Fibroblast of skin of back (primary cell): ENCODE measurements at regions not wholly inside any gene's neighbourhood (a gene's known extent, or its start where the extent isn't known, plus 50 kb on each side); places are given as distances from the start of the nearest gene placed in this dataset.
A peak's percentile ranks its signal among the peaks of the same experiment; 100 is the strongest.
"Not testable (repeated sequence)": the region's sequence is repeated elsewhere in the genome, so short reads cannot be mapped to it uniquely, and the experiment has no call there.

Source experiments
- DNase-seq: peaks from one replicate; pipeline ENCODE4 v3.0.0-alpha.2; 2013

DNA sequence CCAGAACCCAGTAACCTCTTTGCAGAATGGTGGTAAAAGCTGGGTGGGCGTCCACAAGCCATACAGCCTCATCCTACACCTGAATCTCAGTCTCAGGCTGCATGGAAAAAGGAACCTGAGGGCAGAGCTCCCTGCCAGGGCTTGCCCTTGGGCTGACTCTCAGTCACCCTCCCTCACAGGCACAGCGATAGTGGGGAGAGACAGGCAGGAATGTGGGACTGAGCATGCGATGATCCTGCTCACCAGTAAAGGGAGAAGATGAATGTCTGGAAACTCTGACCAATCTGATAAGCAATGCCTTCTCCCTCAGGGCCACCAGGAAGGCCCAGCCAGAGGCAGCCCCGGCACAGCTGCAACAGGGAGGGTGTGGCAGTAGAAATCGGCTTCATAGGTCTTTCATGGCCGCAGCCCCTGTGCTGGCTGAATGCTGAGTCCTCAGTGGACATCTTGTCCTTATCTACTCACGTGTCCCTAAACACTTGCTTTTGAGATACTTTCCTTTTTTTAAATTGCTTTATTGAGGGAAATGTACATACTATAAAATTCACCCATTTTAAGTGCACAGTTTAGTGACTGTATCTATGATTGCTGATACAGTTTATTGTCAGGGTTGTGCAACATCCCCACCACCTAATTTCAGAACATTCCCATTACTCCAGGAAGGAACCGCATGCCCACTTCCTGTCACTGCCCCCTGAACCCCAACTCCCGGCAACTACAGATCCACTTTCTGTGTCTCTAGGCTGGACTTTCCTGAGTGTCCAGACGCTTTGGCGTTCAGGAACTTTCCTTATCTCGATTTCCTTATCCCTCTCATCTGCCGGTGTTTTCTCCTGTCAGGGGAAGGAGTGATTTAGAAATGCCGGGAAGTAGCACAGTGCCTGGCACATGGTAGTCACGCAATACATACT is 258.1 kb downstream of the PCNX1 start:
- DNase-seq: peak; percentile 56

DNA sequence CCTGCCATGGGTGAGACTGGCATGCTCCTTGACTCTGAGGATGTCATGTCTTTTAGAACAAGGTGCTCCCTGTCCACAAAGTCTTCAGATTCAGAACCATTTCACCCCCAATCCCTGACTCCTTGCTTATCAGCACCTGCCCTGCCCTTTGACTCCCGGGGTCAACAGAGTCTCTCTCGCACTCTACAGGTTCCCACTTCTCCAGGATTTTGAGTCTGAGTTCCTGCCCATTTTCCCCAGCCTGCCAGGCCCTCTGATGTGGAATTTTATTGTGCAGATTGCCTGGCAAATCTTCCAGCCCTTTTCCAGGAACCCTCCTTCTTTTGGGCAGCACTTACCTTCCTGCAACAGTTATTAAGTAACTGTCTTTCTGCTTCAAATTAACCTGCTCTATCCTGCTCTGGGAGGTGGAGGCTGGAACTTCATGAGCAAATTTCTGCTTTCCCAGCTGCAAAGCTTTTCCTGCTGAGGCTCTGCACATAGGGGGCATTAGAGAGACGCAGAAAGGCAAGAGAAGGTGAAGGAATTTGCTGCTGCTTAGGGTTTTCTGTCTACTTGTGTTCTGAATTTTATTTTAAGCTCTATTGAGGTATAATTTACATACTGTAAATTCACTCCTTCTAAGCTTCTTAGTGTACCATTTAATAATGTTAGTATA is 259.1 kb downstream of the PCNX1 start:
- peak; percentile 77 for DNase-seq

- DNase-seq: not testable (repeated sequence)
Measured at GRCh38 chr14:71167325-71167950, 260.2 kb downstream of the PCNX1 start.

- not testable (repeated sequence) for DNase-seq
Measured at GRCh38 chr14:71168161-71168560, 260.9 kb downstream of the PCNX1 start.

GRCh38 chr14:71168564-71169427 is 261.5 kb downstream of the PCNX1 start:
- DNase-seq: no peak

GRCh38 chr14:71169861-71170260 is 262.6 kb downstream of the PCNX1 start:
- no peak for DNase-seq

DNA sequence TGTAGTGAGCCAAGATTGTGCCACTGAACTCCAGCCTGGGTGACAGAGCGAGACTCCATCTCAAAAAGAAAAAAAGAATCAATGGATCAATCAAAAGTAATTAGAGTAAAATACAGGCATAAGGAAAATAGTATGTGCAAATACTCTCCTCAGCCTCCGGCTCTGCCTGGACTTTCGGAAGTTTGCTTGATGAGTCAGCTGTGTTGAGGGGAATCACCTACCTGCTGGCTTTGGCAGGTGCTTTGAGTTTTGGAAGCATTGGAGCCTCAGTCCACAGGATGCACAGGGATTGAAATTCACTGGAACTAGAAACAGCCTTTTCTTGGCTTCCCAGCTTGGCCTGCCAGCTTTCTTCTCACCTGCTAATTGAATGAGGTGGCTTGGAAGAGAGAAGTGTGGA is 268.2 kb downstream of the PCNX1 start:
- DNase-seq: no peak

- no peak for DNase-seq
Measured at GRCh38 chr14:71179066-71179465, 271.8 kb downstream of the PCNX1 start.

GRCh38 chr14:71180397-71180796 is 273.1 kb downstream of the PCNX1 start:
- no peak for DNase-seq

GRCh38 chr14:71181215-71182003 is 274.1 kb downstream of the PCNX1 start:
- no peak for DNase-seq

DNA sequence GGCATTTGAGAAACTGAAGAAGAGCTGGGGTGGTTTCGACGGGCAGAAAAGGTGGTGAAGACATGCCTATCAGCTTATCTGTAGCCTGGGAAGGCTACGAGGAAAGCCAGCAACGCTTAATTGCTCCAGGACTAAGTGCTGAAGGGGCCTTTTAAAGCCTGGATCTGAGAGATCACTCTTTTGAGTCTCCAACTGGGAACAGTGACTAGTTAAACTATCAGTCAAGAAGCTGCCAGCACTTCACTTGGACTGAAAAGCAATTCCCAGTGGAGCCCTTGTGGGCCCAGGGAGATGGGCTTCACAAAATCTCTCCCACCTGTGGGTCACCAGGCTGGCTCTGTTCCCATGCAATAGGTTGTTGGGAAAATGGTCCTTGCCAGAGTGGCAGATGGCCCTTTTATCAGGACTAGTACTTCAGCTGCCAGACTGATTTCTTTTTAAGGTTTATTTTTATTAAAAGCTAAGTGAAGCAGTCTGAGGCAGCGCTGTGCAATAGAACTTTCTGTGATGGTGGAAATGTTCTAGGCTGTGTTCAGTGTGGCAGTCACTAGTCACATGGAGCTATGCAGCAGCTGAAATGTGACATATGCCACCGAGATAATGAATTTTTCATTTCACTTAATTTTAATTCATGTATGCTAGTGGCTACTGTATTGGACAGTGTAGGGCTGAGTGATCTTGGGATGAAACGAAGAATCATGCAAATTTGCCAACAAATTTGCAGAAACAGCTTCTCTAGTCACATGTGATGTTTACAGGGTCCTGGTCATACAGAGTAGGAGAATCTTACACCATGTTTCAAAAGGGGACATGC is 276.8 kb downstream of the PCNX1 start:
- no peak for DNase-seq

DNA sequence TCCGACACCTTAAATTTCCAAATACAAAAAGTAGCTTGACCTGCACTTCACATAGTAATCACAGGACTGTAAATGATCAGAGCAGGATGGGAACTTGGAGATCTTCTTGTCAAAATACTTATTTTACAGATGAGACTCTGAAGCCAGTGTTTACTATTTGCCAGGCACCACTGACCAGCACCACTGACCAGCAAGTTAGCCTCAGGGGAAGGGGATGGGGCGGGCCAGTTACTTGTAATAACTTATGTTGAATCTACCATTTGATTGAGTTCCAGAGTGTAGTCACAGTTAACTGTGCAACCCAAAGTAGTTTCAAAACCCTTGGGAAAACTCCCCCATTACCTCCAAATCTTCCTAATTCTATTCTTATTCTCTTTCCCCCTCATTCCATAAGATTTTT is 278.4 kb downstream of the PCNX1 start:
- DNase-seq: no peak

DNA sequence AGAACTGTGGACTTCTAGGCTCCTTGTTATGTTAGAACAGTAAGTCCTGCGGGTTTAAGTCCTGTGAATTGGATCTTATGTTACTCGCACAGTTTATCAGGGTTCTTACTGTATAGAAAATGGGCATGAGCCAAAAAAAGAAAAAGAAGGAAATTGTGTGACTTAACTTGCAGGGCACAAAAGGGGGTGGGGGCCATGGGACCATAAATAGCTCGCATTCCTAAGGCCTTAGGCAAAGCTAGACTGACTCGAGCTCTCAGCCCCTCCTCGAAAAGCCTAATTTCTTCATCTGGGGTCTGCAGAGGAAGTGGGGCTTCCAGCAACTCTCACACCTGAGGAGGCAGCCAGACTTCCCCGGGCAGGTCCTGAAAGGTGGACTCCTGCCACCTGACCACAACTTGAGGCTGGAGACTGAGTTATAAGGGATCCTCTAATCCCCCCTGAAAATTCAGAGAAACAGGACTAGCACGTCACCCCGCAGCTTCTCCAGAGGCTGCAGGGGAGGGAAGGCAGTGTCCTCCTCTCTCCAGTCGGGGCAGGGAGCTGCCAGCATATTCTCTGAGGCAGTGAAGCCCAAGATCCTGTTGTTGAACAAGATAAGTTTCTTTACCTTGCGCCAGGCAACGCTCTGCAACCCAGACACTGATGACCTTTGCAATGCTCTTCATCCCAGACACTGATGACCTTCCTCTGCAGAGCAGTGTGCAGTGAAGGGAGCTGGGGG is 280.5 kb downstream of the PCNX1 start:
- peak; percentile 38 for DNase-seq

GRCh38 chr14:71190770-71191374 is 283.6 kb downstream of the PCNX1 start:
- no peak for DNase-seq

- no peak for DNase-seq
Measured at GRCh38 chr14:71193663-71194062, 286.4 kb downstream of the PCNX1 start.

DNA sequence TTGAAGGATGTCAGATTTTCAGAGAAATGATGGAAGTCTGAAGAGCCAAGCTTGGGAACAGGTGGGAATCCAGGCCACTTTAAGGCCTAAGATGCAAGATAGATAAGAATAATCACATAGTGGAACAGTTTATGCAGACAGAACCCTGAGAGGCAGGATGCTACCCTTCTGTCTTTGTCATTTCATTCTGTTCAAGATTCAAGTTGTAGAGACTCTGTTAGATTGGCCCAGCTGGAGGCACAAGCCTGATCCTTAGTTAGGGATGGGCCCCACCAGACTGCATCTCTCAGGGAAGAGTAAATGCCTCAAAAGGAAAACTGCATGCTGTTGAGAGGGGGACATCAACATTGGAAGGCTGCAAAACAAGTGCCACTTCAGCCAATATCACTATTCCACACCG is 287.0 kb downstream of the PCNX1 start:
- DNase-seq: no peak

DNA sequence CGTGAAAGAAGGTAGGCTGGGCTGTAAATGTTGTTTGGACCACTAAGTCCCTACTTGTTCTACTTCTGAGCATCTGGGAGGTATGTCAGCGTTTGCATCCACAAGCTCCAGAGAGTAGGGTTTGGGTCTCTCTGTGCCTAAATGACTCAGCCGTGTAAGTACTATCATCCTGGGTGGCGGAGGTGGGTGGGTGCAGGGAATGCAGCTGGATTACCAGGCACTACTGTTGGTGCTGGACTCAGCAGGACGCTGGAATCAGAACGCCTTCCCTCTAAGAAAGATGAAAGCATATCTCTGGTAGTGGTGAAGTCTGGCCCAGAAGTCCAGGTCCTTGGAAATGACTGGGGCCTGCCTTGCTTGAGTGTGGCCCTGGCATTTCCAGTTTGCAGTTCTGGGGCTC is 289.7 kb downstream of the PCNX1 start:
- DNase-seq: no peak

DNA sequence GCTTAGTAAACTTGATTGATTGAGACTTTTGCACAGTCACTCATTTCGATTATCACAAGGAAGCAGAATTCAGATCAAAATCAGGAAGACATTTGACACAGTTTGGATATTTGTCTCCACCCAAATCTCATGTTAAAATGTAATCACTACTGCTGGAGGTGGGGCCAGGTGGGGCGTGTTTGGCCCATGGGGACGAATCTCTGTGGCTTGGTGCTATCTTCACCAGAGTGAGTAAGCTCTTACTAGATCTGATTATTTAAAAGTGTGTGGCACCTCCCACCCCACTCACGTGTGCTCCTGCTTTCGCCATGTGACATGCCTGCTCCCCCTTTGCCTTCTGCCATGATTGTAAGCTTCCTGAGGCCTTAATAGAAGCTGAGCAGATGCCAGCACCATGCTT is 291.4 kb downstream of the PCNX1 start:
- no peak for DNase-seq

GRCh38 chr14:71201840-71202239 is 294.6 kb downstream of the PCNX1 start:
- DNase-seq: no peak

DNA sequence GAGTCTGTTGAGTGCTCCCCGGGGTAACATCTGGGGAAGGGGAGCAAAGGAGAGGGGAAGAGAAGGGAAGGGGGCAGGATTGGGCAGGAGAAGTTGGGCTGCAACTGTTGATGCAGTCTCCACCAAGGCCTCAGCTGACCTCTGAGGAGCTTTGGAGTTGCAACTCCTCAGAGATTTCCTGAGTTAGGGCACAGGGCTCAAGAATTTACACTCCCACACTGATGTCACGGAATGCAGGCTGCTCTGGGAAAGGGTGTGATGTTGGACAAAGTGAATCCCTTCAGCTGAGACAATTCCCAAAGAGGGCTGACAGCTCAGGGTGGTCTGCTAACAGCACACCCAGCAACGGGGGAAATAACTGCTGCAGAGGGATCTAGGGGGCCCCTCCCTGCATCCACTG is 295.6 kb downstream of the PCNX1 start:
- DNase-seq: peak; percentile 69
